ENCODE measurements at regions not wholly inside any gene's neighbourhood (a gene's known extent, or its start where the extent isn't known, plus 50 kb on each side); places are given as distances from the start of the nearest gene placed in this dataset.
A peak's percentile ranks its signal among the peaks of the same experiment; 100 is the strongest.
"Not testable (repeated sequence)": the region's sequence is repeated elsewhere in the genome, so short reads cannot be mapped to it uniquely, and the experiment has no call there.

GRCh38 chr3:87706176-87706575 lies 352.6 kb downstream of the CGGBP1 start:
- DNase-seq: peak; percentile 24 to 36

GRCh38 chr3:87702600-87702999 lies 356.2 kb downstream of the CGGBP1 start:
- DNase-seq: no peak

- DNase-seq: no peak
Measured at GRCh38 chr3:87696124-87697013, 362.4 kb downstream of the CGGBP1 start.

- no peak for DNase-seq
Measured at GRCh38 chr3:87694678-87695077, 364.1 kb downstream of the CGGBP1 start.

GRCh38 chr3:87691109-87691508 lies 367.7 kb downstream of the CGGBP1 start:
- DNase-seq: no peak

GRCh38 chr3:87678984-87679660 lies 379.7 kb downstream of the CGGBP1 start:
- not testable (repeated sequence) for DNase-seq

GRCh38 chr3:87674397-87675161 lies 384.2 kb downstream of the CGGBP1 start:
- no peak for DNase-seq

GRCh38 chr3:87673132-87673531 lies 385.7 kb downstream of the CGGBP1 start:
- DNase-seq: no peak

- DNase-seq: no peak
Measured at GRCh38 chr3:87654184-87654583, 377.8 kb upstream of the POU1F1 start.

GRCh38 chr3:87653138-87653537 lies 376.8 kb upstream of the POU1F1 start:
- not testable (repeated sequence) for DNase-seq

GRCh38 chr3:87634426-87634825 lies 358.0 kb upstream of the POU1F1 start:
- no peak for DNase-seq

- DNase-seq: no peak
Measured at GRCh38 chr3:87627316-87627715, 350.9 kb upstream of the POU1F1 start.

GRCh38 chr3:87626546-87626945 lies 350.2 kb upstream of the POU1F1 start:
- DNase-seq: no peak

- DNase-seq: no peak
Measured at GRCh38 chr3:87625876-87626275, 349.5 kb upstream of the POU1F1 start.

- DNase-seq: no peak
Measured at GRCh38 chr3:87624860-87625259, 348.5 kb upstream of the POU1F1 start.

- DNase-seq: no peak
Measured at GRCh38 chr3:87621667-87622066, 345.3 kb upstream of the POU1F1 start.

GRCh38 chr3:87615506-87615905 lies 339.1 kb upstream of the POU1F1 start:
- DNase-seq: no peak

GRCh38 chr3:87614998-87615397 lies 338.6 kb upstream of the POU1F1 start:
- no peak for DNase-seq

- no peak for DNase-seq
Measured at GRCh38 chr3:87607234-87607633, 330.9 kb upstream of the POU1F1 start.

GRCh38 chr3:87595798-87596197 lies 319.4 kb upstream of the POU1F1 start:
- no peak for DNase-seq

- no peak for DNase-seq
Measured at GRCh38 chr3:87581240-87581639, 304.9 kb upstream of the POU1F1 start.

- no peak for DNase-seq
Measured at GRCh38 chr3:87576752-87577151, 300.4 kb upstream of the POU1F1 start.

- no peak for DNase-seq
Measured at GRCh38 chr3:87575550-87575949, 299.2 kb upstream of the POU1F1 start.

GRCh38 chr3:87568331-87568730 lies 291.9 kb upstream of the POU1F1 start:
- DNase-seq: no peak

Data from AML-193 (cell line).